HCT116 (cell line): ENCODE measurements at regions not wholly inside any gene's neighbourhood (a gene's known extent, or its start where the extent isn't known, plus 50 kb on each side); places are given as distances from the start of the nearest gene placed in this dataset.
A peak's percentile ranks its signal among the peaks of the same experiment; 100 is the strongest.

Experiments
- ATAC-seq: fragments of 200-7000 bp; cut with Tn5 transposase; 2 replicates; pipeline ENCODE4 v1.9.1; 2020; ENCODE audit warnings: mild to moderate bottlenecking, moderate library complexity
- BruUV-seq: library from RNA; stranded (reverse); fragments of 400-500 nt; replicated peaks from 2 replicates; lab custom pipeline; 2021; lab: Mats Ljungman, UMichigan
- CTCF ChIA-PET: fragments of 300-600 bp; sonication (Branson Sonifier 250); formaldehyde crosslinking; loops from one replicate; lab custom pipeline; 2021; ENCODE audit warnings: antibody characterized with exemption; lab: Charles Lee
- POLR2A ChIA-PET: fragments of 300-600, 350-600 bp; sonication (Branson Sonifier 250); formaldehyde crosslinking; loops from one replicate; lab custom pipeline; 2021; ENCODE audit warnings: antibody characterized with exemption; lab: Charles Lee
- RAD21 ChIA-PET, 2 experiments: fragments of 300-600 bp; sonication (Branson Sonifier 250); formaldehyde crosslinking; loops; one replicate each; lab custom pipeline; 2023; ENCODE audit warnings: low total read pairs in 2 of 2; ENCODE audit not compliant: uncharacterized antibody in 2 of 2, unreplicated experiment in 2 of 2, low non-redundant PET in 1 of 2; lab: Charles Lee
- DNase-seq: peaks from one replicate; pipeline ENCODE4 v3.0.0-alpha.2; 2010; ENCODE audit warnings: low read depth, low spot score
- H2AFZ ChIP-seq: fragments of 200-600 bp; shearing (Covaris generic), sonication (generic); 2 replicates; pipeline ENCODE4 v1.6.1; 2017; ENCODE audit warnings: low read depth, mixed run types, mixed read lengths, antibody characterized with exemption, low read length; ENCODE audit not compliant: poor library complexity, severe bottlenecking
- H3K27ac ChIP-seq: 2 replicates; pipeline ENCODE4 v1.5.1; 2012; ENCODE audit warnings: low read depth, low read length
- H3K27me3 ChIP-seq: fragments of 200-600 bp; sonication (generic); 2 replicates; pipeline ENCODE4 v1.6.1; 2016; ENCODE audit warnings: mixed run types, low read length, mixed read lengths; ENCODE audit not compliant: insufficient read depth
- H3K36me3 ChIP-seq, 2 experiments: fragments of 200-500 bp in 1 of 2; fragments of 200-600 bp in 1 of 2; sonication (Bioruptor generic) in 1 of 2; sonication (generic) in 1 of 2; 2 replicates each; pipeline versions ENCODE4 v1.5.1 to v1.6.1; 2014 to 2016; ENCODE audit warnings: low read length in 2 of 2, inconsistent platforms in 1 of 2, mixed read lengths in 1 of 2, mixed run types in 1 of 2; ENCODE audit not compliant: insufficient read depth in 2 of 2, control insufficient read depth in 1 of 2
- H3K4me1 ChIP-seq, 2 experiments: fragments of 200-600 bp in 1 of 2; sonication (generic) in 1 of 2; 2 replicates each; pipeline versions ENCODE4 v1.5.1 to v1.6.1; 2012 to 2017; ENCODE audit warnings: low read length in 2 of 2, inconsistent platforms in 1 of 2, mild to moderate bottlenecking in 1 of 2, mixed read lengths in 1 of 2, mixed run types in 1 of 2, moderate library complexity in 1 of 2; ENCODE audit not compliant: insufficient read depth in 2 of 2, control insufficient read depth in 1 of 2
- H3K4me2 ChIP-seq: fragments of 200-600 bp; sonication (generic); 2 replicates; pipeline ENCODE4 v1.6.1; 2017; ENCODE audit warnings: mixed run types, low read length, mixed read lengths
- H3K4me3 ChIP-seq, 2 experiments: fragments of 200-600 bp in 1 of 2; sonication (generic) in 1 of 2; replicated peaks in 1 of 2; 2 replicates each; pipeline ENCODE4 v1.5.1; 2011 to 2016; ENCODE audit warnings: low read length in 2 of 2, control low read depth in 1 of 2, low read depth in 1 of 2, mild to moderate bottlenecking in 1 of 2, mixed read lengths in 1 of 2, mixed run types in 1 of 2
- H3K79me2 ChIP-seq: fragments of 200-600 bp; sonication (generic); 2 replicates; pipeline ENCODE4 v1.6.1; 2017; ENCODE audit warnings: mild to moderate bottlenecking, mixed run types, low read length, moderate library complexity, mixed read lengths; ENCODE audit not compliant: insufficient read depth
- H3K9ac ChIP-seq: fragments of 200-600 bp; sonication (generic); 2 replicates; pipeline ENCODE4 v1.6.1; 2016; ENCODE audit warnings: low read length, mixed read lengths
- H3K9me2 ChIP-seq: fragments of 200-600 bp; sonication (generic), shearing (Covaris generic); 2 replicates; pipeline ENCODE4 v1.6.1; 2017; ENCODE audit warnings: mixed run types, mild to moderate bottlenecking, moderate library complexity; ENCODE audit not compliant: insufficient read depth
- H3K9me3 ChIP-seq, 2 experiments: fragments of 200-500 bp in 1 of 2; fragments of 200-600 bp in 1 of 2; sonication (Bioruptor generic) in 1 of 2; sonication (generic) in 1 of 2; 2 replicates each; pipeline ENCODE4 v1.6.1; 2014 to 2017; ENCODE audit warnings: low read length in 2 of 2, mixed read lengths in 2 of 2, inconsistent platforms in 1 of 2, low read depth in 1 of 2, mild to moderate bottlenecking in 1 of 2, mixed run types in 1 of 2, moderate library complexity in 1 of 2; ENCODE audit not compliant: control insufficient read depth in 1 of 2, insufficient read depth in 1 of 2
- H4K20me1 ChIP-seq: fragments of 200-600 bp; sonication (generic), shearing (Covaris generic); 2 replicates; pipeline ENCODE4 v1.6.1; 2017; ENCODE audit warnings: mixed run types, mild to moderate bottlenecking, moderate library complexity; ENCODE audit not compliant: insufficient read depth
- CEBPB ChIP-seq: IDR thresholded peaks from 2 replicates; pipeline ENCODE4 v1.6.1; 2012; ENCODE audit warnings: low read depth
- RAD21 ChIP-seq: IDR thresholded peaks from 2 replicates; pipeline ENCODE4 v1.6.1; 2012; ENCODE audit warnings: low read depth, mild to moderate bottlenecking
- TCF7L2 ChIP-seq: IDR thresholded peaks from 2 replicates; pipeline ENCODE4 v1.7.0; 2011; ENCODE audit warnings: borderline replicate concordance, inconsistent platforms; ENCODE audit not compliant: insufficient read depth, insufficient read length; ENCODE audit errors: extremely low read depth
- YY1 ChIP-seq: IDR thresholded peaks from 2 replicates; pipeline ENCODE4 v1.6.1; 2011; ENCODE audit warnings: low read length, low read depth, moderate library complexity, mild to moderate bottlenecking; ENCODE audit not compliant: insufficient replicate concordance; ENCODE audit errors: extremely low read depth
- intact Hi-C: fragments of 100-400 bp; cut with micrococcal nuclease; formaldehyde crosslinking; loops from 2 replicates; pipeline ENCODE4 v1.10.0; 2022
- TF ChIP-seq, protein P1 (sequence below): IDR thresholded peaks from 2 replicates; pipeline ENCODE4 v1.6.1; 2011; ENCODE audit warnings: mild to moderate bottlenecking, low read length, moderate library complexity; ENCODE audit not compliant: insufficient replicate concordance; ENCODE audit errors: extremely low read depth

DNA sequence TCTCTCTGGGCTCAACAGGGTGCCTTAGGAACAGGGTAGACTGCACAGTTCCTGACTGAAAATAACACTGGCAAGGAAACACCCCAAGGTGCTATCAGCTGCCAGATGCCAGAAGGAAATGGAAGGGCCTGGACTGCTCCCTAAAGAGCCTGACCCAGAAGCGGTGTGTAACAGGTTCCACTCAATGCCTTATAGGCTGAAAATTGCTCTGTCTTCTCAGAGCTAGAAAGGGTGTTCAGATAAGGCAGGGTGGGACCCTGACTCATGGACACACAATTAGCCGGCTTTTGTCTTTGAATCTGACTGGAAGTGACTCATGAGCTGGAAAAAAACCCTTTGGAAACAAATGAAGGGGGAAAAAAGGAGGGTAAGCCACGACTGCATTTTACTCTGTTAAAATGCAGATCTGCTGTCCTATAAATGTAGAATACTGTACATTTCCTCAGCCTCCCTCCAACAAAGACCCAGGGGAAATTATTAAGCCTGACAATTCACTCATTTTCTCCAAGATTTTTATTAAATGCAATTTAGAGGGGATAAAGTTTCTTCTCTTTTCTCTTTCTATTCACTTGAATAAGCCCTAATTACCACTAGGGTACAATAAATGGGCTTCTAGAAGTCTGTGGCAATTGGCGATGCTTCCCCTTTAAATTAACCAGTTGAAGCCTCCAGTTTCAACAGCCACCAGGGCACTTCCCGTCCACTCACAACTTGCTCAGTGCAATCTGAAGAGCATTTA lies 160.2 kb upstream of the TBL1XR1 start (continued):
- TF ChIP-seq, protein P1, sequence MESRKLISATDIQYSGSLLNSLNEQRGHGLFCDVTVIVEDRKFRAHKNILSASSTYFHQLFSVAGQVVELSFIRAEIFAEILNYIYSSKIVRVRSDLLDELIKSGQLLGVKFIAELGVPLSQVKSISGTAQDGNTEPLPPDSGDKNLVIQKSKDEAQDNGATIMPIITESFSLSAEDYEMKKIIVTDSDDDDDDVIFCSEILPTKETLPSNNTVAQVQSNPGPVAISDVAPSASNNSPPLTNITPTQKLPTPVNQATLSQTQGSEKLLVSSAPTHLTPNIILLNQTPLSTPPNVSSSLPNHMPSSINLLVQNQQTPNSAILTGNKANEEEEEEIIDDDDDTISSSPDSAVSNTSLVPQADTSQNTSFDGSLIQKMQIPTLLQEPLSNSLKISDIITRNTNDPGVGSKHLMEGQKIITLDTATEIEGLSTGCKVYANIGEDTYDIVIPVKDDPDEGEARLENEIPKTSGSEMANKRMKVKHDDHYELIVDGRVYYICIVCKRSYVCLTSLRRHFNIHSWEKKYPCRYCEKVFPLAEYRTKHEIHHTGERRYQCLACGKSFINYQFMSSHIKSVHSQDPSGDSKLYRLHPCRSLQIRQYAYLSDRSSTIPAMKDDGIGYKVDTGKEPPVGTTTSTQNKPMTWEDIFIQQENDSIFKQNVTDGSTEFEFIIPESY: no peak

DNA sequence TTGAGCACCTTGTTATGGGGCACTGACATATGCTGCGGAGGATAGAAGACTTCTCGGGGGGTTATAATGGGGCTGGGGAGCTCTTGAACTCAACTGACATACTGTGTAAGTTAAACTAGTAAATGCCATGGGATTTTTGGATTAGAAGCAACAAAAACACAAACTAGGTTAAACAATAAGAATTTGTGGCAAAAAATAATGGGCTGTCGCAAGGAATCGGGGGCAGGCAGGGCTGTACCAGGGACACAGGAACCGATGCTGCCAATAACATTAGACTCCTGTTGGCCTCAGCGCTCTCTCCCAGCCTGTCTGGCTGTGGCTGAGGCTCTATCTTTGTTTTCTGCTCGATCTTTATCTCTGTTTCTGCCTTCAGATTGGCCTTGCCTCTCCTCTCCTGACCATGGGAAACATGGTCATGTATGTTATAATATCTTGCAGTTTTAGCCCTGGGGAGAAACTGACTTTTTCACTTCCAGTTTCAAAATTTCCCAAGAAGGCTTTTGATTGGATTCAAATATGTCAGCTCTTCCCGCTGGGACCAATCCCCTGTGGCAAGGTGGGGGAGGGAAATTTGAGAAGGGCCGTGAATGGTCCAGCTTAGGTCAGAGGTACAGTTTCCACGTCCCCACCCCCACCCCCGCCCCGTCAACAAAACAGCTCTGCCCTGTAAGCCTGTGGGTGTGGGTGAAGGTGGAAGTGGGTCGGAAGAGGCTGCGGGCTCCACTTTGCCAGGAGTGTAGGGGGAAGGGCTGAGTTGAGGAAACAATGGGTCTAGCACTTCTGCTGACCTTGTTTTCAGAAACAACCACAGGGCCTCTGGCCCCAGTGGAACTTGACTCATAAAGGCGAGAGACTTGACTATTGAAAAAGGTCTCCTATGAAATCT lies 161.1 kb upstream of the TBL1XR1 start:
- TSS peak; percentile 52 for BruUV-seq
- ATAC-seq: peak; percentile 71
- Histone ChIP-seq H3K27ac (peak overlapping the region; percentile 97), H3K36me3 (no peaks in the 10 kb centered on the region), H3K79me2 (no peaks in the 10 kb centered on the region), H3K4me1 (peaks cover 56 to 74% of the 10 kb centered on the region in 2 experiments), H4K20me1 (no peaks in the 10 kb centered on the region), H3K27me3 (no peaks in the 10 kb centered on the region), H3K4me2 (peak overlapping the region; percentile 78), H3K9me3 (no peaks in the 10 kb centered on the region), H3K9ac (peak overlapping the region; percentile 70), H3K9me2 (no peaks in the 10 kb centered on the region), H2AFZ (no peak overlapping the region), H3K4me3 (peak overlapping the region; percentile 23 to 50)
- DNase-seq: peak; percentile 89
- POLR2A ChIA-PET: interaction anchor here (0.6 to 5.6 kb wide), 13 partner anchors 11 to 308 kb away, joined by 3 to 50 read pairs (median 4); partner anchors contain the start of gene TBL1XR1
- no peak for TF ChIP-seq CEBPB
- peak; percentile 48 for TF ChIP-seq TCF7L2
- TF ChIP-seq YY1: peak; percentile 15
- TF ChIP-seq RAD21: no peak
- intact Hi-C loops: loop anchor here (1.0 to 10.0 kb wide), 5 partner anchors 13 to 844 kb away; no protein-coding TSS in a partner anchor
- CTCF ChIA-PET: interaction anchor here (1.6 kb wide), 1 partner anchor 161 kb away, joined by 5 read pairs; the partner anchor contains the start of gene TBL1XR1
- RAD21 ChIA-PET: interaction anchor here (0.7 to 2.2 kb wide), 5 partner anchors 11 to 161 kb away, joined by 3 to 10 read pairs (median 4); partner anchors contain the start of gene TBL1XR1 (in 2 of the 2)
